HL-60 (cell line): ENCODE measurements at regions not wholly inside any gene's neighbourhood (a gene's known extent, or its start where the extent isn't known, plus 50 kb on each side); places are given as distances from the start of the nearest gene placed in this dataset.

Experiments
- TF ChIP-seq, protein P1 (sequence below): IDR thresholded peaks from one replicate; pipeline ENCODE4 v1.5.1; 2011; ENCODE audit warnings: low read length, control low read depth, inconsistent platforms; ENCODE audit not compliant: insufficient read depth
- TF ChIP-seq, protein P2 (sequence below): IDR thresholded peaks from 2 replicates; pipeline ENCODE4 v1.6.1; 2012; ENCODE audit warnings: low read depth; ENCODE audit not compliant: insufficient replicate concordance

DNA sequence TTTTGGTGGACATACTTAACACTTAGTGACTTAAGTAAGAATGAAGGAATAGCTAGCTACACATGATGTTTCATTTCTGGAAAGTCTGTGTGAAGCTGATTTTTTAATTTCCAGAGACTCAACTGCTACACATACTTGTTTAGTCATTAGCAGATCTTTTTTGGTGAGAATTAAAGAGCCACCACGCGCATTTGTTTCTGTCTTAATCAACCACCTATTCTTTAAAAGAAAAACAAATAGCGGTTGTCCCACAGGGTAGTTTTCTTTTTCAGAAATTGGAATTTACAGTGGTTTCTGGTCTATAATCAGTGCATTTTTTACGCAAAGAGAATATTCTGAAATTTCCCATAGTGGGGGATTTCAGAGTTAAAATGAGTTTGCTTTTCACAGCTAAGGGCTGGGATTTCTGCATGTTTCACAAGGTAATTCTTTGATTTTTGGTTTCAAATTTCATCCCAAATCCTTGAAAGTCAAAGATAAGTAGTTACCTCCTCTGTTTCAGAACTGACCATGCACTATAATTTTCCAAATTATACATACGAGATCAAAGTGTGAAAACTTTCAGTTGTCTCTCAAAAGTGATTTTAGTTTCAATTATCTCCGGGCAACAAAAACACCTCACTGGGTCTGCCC is 631.0 kb upstream of the GRM7 start:
- TF ChIP-seq, protein P1, sequence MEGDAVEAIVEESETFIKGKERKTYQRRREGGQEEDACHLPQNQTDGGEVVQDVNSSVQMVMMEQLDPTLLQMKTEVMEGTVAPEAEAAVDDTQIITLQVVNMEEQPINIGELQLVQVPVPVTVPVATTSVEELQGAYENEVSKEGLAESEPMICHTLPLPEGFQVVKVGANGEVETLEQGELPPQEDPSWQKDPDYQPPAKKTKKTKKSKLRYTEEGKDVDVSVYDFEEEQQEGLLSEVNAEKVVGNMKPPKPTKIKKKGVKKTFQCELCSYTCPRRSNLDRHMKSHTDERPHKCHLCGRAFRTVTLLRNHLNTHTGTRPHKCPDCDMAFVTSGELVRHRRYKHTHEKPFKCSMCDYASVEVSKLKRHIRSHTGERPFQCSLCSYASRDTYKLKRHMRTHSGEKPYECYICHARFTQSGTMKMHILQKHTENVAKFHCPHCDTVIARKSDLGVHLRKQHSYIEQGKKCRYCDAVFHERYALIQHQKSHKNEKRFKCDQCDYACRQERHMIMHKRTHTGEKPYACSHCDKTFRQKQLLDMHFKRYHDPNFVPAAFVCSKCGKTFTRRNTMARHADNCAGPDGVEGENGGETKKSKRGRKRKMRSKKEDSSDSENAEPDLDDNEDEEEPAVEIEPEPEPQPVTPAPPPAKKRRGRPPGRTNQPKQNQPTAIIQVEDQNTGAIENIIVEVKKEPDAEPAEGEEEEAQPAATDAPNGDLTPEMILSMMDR = no peak
- TF ChIP-seq, protein P2, sequence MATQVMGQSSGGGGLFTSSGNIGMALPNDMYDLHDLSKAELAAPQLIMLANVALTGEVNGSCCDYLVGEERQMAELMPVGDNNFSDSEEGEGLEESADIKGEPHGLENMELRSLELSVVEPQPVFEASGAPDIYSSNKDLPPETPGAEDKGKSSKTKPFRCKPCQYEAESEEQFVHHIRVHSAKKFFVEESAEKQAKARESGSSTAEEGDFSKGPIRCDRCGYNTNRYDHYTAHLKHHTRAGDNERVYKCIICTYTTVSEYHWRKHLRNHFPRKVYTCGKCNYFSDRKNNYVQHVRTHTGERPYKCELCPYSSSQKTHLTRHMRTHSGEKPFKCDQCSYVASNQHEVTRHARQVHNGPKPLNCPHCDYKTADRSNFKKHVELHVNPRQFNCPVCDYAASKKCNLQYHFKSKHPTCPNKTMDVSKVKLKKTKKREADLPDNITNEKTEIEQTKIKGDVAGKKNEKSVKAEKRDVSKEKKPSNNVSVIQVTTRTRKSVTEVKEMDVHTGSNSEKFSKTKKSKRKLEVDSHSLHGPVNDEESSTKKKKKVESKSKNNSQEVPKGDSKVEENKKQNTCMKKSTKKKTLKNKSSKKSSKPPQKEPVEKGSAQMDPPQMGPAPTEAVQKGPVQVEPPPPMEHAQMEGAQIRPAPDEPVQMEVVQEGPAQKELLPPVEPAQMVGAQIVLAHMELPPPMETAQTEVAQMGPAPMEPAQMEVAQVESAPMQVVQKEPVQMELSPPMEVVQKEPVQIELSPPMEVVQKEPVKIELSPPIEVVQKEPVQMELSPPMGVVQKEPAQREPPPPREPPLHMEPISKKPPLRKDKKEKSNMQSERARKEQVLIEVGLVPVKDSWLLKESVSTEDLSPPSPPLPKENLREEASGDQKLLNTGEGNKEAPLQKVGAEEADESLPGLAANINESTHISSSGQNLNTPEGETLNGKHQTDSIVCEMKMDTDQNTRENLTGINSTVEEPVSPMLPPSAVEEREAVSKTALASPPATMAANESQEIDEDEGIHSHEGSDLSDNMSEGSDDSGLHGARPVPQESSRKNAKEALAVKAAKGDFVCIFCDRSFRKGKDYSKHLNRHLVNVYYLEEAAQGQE = no peak
